ENCODE measurements at regions not wholly inside any gene's neighbourhood (a gene's known extent, or its start where the extent isn't known, plus 50 kb on each side); places are given as distances from the start of the nearest gene placed in this dataset.
"Not testable (repeated sequence)": the region's sequence is repeated elsewhere in the genome, so short reads cannot be mapped to it uniquely, and the experiment has no call there.

DNA sequence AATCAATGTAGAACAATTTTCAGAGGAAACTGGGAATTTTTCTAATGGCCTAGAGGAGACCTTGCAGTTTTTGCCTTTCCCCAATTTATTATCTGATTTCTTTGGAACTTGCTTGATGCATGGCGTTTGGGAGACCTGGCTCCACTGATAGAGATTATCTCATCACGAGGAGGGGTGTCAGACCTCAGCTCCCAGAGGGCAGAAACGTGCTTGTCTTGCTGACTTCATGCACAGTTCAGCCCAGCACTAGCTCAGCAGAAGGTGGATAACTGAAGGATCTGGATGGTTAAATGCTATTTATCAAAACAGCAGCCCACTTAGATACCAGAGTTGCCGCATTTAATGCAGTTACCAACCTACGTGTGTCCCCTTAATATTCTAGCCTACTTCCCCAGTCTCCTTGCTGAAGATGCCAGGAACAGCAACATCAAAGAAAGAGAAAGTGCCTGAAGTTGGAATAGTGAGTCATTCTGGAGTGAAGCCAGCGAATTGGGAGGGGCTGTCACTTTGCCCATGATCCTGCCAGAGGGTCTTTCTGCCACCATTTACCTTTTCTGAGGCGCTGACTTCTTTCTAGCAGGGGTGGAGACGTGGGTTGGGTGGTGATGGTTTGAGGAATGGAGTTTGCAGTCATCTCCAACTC lies 133.5 kb upstream of the CADM1 start:
- DNase-seq (ENCODE audit: low spot score), result no peak

DNA sequence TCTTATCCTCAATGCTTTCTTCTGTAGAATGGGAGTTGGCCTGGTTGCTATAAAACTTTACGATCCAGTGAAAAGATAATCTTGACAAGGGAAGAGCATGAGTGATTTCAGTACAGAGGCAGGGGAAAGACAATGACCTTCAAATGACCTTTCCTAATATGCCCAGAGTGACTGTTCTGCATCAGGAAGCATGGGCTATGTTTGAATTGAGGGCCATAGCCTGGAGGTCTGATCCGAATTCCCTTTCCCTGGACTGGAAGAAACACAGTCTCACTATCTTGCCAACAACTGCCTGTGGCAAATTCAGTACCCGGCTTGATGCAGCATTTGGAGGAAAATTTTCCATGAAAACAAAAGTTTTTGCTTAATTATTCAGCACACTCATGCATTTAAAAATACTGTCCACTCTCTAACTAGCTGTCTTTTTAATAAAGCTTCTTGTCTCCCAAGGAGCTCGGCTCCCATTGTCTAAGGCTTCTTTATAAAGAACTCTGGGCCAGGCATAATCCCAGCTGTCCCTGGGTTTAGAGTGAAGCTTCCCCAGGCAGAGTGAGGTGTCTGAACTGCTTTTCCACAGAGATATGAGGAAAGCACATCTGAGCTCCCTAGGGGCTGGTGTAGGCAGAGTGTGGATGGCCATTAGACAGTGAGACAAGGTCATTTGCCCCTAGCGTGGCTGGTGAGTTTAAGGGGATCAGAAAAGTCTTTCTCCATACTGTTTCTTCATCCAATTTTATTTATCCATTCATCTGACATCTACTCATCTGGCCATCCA lies 132.7 kb upstream of the CADM1 start:
- no peak for DNase-seq (ENCODE audit: low spot score)

DNA sequence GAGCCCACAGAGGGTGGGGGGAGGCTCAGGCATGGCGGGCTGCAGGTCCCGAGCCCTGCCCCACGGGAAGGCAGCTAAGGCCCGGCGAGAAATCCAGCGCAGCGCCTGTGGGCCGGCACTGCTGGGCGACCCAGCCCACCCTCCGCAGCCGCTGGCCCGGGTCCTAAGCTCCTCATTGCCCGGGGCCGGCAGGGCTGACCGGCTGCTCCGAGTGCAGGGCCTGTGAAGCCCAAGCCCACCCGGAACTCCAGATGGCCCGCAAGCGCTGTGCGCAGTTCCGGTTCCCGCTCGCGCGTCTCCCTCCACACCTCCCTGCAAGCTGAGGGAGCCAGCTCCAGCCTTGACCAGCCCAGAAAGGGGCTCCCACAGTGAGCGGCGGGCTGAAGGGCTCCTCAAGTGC lies 129.8 kb upstream of the CADM1 start:
- DNase-seq (ENCODE audit: low spot score), result not testable (repeated sequence)

DNA sequence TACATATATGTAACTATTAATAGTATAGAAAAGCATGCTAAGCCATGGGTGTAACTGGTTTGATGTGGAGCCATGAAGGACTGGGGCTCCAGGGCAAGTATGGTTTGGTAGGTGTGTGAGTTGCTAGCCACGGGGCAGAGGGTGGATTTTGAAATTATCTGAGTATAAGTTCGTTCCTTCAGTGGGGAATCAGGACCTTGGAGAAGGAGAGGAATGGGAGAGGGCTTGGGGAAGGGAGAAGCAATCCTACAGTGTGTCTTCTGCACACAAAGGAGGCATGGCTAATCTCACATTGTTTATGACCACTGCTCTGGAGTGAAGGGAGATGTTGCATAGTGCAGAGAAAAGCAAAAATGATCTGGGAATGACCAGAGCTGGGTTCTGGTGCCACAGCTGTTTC lies 127.8 kb upstream of the CADM1 start:
- no peak for DNase-seq (ENCODE audit: low spot score)

DNA sequence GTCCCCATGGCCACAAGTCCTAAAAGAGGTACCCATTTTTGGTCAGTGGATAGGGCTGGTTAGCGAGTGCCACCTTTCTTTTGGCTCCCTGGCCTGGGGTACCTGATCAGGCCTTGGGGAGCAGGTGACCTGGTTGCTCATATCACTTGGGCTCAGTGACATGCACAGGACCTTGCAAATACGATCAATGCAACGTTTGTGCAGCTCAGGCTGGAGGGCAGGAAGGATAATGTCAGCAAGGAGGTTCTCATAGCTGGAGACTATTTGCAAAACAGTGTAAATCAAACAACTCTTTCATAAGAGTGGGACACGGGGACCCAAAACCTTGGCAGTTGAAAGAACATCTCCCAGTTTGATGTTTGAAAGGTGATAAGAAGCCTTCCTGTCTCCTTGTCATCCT lies 127.4 kb upstream of the CADM1 start:
- DNase-seq (ENCODE audit: low spot score), result no peak

DNA sequence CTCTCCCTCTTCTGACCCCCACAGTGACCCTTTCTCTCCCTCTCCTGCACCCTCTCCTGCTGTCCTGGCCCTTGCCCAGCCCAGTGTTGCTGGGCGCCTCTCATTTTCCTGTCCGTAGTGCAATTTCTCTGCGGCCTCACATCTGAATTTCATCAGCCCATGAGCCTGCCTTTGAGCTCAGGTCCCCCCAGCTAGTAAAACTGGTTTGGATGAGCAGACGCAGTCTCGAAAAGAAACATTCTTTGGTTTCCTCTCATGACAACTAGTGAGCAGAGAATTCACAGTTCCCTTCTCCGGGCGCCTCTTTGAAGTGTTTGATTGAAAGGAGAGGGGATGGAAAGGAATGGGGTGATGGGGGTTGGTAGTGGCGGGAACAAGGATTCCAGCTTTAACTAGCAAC lies 126.0 kb upstream of the CADM1 start:
- no peak for DNase-seq (ENCODE audit: low spot score)

DNA sequence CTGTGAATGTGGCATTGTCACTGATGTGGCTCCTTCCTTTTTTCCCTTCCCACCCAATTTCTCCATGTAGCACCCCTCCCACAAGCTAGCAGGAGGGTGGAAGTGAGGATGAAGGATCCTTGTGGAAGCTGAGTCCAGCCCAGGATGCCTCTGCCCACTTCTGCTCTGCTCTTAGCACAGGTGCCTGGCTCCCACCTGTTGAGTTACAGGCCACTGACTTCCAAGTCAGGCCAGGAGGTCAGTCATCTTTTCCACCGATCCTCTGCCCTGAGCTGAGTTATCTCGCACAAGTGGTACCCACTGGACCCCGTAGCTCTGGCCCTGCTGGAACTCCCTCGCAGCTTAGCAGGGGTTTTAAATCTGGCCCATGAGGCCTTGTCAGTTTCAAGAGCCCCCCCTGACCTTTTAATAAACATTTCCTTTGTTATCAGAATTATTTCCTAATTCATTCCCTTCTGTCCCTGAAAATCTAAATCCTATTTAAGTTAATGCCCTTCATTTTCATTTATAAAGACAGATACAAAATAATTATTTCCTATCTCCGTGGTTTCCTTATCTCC lies 125.3 kb upstream of the CADM1 start:
- no peak for DNase-seq (ENCODE audit: low spot score)

DNA sequence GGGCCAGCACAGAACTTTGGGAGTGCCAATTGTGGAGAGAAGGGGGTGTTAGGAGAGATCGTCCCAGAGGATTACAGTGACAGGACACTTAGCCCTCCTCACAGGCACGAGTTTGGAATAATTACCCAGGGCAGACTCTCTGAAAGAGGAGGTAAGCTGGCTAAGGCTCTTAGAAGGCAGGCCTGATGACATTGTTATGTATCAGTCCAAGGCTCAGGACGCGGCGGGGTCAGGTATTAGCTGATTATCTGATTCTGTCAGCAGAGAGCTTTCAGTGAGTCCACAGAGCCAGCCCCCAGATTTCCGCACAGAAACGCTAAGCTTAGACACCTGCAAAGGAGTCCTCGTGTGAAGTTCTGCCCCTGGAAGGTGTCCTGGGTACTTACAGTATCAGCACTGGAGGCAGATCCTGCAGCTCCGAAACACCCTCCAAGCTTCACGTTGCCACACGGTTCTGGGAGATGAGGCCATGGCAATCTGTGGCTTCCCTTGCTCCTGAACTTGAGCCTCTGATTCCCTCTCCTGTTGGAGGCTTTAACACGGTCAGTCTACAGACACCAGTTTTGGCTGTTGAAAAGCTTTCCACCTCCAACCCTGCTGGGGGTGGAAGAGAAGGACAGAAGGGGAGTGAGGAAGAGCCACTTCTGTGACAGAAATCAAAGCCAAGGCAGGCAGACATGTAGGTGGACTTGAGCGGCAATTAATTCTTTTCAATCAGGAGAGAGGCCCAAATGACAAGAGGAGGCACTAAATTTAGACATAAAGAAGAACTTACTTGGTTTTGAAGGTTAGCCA lies 123.6 kb upstream of the CADM1 start:
- DNase-seq (ENCODE audit: low spot score), result no peak

DNA sequence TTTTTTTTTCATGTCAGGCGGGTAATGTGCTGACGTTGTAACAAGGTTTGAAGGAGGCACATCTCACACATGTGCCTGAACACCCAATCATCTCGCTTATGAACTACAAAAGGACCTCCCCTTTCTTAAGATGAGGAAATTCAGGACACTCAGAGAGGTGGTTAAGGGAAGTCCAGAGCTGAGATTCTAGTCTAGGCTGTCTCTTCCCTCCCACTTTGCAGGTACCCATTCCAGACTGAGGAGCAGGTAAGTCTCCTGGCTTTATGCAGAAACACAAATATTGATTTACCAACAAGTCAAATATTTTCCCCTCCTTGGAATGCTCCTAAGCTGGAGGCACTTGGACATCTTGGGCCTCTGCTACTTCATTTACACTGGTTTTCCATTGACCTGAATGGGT lies 122.9 kb upstream of the CADM1 start:
- DNase-seq (ENCODE audit: low spot score), result no peak

DNA sequence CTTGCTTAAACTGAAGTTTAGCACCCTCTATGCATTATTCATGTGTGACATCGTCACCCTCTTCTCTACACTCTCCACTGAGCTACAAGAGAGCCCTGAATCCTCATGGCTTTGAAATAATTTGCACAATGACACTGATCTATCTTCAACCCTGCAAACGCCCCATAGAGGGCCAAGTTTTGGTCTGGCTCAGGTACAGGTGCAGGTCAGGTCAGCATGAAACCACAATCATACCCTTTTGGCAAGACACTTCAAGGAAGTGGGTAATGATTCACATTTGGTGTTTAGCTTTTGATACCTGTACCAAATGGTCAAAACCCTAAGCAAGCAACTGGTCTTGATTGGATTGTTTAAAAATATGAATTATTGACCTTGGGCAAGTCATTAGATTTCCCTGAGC lies 122.2 kb upstream of the CADM1 start:
- peak; percentile 4 for DNase-seq (ENCODE audit: low spot score)

DNA sequence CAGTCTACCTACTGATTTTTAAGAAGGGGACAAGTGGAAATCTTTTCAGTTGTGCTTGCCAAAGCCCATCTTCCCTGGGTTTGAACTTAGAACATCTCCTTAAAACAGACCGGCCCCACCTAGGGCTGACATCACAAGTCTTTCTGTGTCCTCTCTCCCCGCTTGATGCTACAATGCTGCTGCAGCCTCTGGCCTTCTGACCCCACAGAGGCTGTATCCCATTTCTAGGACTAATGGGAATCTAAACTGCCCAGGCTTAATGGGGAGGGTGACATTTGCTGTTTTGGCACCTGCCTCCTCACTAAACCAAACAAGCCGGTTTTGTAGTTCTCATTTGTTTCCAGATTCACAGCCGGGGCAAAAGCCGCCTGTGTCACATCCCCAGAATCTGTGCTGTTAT lies 121.3 kb upstream of the CADM1 start:
- no peak for DNase-seq (ENCODE audit: low spot score)

DNA sequence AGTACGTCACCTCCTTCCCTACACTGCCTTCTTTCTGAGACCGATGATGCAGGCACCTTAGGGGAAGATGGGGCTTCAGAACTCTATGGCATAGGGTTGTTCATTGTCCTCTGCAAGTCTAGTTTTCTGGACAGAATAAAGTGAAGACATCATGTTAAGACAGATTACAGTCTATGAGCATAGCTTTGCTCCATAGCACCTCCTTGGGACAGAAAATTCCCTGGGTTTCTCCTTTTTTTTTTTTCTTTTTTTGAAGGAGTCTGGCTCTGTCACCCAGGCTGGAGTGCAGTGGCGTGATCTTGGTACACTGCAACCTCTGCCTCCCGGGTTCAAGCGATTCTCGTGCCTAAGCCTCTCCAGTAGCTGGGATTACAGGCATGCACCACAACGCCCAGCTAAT lies 119.8 kb upstream of the CADM1 start:
- no peak for DNase-seq (ENCODE audit: low spot score)

DNA sequence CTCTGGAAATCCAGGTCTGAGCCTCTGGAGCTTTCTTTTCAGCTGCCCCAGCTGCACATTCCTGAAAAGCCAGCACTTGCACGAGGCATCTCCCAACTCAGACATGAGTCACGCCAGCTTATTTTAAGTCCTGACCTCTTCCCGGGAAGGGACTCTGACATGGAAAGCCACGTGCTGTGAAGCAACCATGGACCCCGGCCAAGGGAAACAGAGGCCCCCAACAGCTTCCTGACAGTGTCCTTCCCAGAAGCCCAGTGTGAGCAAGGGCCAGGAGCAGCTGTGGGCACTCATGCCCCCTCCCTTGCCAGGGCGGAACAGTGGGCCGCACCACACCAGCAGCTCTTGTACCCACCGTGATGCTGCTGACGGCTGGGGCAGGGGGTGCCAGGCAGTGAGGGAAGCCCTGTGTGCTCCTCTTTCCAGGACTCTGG lies 118.8 kb upstream of the CADM1 start:
- DNase-seq (ENCODE audit: low spot score), result peak; percentile 74

DNA sequence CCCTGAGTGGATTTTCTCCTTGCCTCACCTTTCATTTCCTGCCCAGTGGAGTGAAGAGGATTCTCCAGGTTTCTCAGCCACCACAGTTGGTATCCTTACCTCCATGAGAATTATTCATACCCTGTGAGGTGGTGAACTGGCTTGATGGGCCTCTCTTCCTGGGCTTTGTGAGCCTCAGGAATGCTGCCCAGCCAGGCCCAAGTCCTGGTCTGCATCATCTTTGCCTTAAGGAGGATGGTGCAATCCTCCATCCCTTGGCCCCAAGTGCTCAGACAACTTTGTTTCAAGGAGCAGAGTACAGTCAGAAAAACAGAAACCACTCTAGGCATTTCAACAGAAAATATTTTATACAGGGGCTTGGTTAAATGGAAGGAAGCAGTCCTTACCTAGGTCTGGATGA lies 114.2 kb upstream of the CADM1 start:
- DNase-seq (ENCODE audit: low spot score), result no peak

DNA sequence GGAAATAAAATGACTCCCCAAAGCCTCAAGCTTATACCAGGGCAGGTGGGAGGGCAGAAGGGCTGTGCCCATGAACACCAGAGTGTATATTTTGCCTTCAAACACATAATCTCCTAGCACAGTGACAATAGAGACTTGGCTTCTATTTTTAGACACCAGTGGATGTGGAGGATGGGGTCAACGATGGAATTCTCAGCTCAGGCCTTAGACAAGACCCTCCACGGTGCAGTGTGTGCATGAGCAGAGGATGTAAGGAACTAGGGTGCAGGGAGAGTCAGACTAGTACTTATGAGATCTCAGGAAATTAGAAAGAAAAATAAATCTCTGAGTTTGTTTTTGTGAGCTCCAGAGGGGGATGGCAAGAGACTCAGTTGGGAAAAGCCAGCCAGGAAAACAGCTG lies 113.6 kb upstream of the CADM1 start:
- no peak for DNase-seq (ENCODE audit: low spot score)

DNA sequence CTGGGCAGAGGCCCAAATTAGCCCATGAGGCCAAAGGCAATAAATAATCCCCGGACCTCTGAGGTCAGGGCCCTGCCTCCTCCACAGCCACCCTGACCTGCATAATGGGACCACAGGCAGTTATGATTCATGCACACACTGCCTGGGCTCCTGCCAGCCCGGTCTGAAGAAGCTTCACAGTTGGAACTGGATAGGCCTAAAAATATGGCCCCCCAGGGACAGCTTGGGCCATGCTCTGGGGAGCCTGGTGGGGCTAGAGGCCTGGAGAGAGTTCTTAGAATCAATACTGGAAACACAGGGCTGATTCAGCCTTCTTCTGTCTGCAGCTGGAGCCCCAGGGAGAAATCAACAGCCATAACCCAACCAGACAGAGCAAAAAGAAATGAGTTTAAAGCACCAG lies 112.8 kb upstream of the CADM1 start:
- peak; percentile 78 for DNase-seq (ENCODE audit: low spot score)

DNA sequence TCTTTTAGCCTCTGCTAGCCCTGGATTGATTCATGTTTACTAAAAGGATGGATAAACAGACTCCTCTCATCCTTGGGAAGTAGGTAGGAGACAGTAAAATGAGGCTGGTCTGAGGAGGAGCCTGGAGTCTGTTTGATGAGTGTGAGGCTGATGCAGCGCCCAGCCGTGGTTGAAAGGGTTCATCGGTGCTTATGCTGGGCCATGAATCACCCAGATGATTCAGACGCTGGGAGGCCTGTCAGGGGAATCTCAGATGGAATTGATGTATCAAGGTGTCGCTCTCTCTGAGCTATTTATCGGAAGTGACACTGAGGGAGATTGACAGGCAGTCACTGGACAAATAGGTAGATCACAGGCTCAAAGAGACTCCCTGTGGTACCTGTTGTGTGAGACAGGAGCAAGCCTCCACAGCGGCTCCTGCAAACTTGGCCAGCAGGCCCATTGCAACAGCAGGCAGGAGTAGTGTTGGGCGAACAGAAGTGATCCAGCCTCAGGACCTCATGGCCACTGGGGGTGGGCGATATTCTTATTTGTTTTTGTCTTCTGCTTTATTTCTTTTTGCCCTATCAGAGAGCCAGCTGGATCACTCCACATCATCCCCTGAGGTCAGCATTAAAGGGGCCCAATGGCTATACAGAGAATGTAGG lies 109.9 kb upstream of the CADM1 start:
- DNase-seq (ENCODE audit: low spot score), result peak; percentile 47

DNA sequence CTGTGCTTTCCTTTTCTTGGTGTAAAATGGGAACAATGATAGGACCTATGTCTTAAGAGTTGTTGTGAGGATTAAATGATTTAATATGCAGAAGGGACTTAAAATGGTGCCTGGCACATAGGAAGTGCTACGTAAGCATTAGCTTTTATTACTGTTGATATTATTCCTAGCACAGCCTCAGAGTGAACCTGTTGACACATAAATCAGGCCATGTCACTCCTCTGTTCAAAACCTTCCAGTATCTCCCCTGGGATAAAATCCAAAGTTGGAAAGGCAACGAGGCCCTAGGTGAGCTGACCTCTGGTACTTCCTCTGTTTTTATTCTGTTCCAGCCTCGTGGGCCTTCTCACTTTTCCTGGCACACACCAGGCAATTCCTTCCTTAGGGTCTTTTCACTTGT lies 108.8 kb upstream of the CADM1 start:
- no peak for DNase-seq (ENCODE audit: low spot score)

DNA sequence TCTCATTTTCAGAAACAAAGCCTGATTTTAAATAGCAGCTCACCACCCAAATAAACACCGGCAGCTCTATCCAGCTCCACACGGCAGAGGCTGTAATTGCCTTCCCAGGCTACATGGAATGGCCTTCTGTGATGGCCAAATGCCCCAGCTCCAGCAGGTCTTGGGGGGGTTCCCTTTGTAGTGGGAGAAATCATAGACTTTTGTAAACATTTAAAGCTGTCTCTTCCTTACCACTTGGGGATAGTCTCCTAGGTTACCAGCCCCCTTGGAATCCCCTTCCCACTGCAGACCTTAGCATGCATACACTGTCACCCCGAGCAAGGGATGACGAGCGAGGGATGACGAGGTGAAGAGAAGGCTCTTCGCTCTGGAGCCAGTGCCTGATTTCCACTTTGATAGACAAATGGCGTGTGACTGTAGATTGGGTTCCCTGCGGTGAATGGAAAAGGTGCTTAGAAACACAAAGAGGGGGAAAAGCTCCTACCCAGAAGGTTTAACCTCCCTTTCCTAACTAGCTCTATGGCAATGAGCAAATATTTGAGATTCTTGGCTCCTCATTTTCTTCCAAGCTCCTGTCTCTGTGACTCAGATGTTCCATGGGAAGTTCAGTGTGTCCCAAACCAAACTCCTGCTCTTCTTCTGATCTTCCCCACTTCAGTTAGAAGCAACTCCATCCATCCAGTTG lies 108.0 kb upstream of the CADM1 start:
- DNase-seq (ENCODE audit: low spot score), result no peak

DNA sequence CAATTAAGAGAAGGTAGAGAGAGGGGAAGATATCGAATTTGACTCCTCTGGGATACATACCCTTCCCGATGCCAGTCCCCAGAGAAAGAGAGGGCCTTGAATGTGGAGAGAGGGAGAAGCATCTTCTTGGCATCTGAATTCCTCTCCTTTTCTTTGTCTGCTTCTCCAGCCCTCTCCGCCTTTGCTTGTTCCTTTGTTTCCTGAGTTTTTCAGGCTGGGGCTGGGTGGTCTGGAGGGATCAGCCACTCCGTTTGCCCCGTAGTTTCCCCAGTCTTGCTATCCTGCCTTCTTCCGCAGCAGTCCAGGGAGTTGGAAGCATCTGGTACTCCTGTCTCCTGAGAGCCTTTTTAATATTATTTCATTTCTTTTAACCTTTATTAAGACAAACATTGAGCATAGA lies 107.1 kb upstream of the CADM1 start:
- no peak for DNase-seq (ENCODE audit: low spot score)

DNA sequence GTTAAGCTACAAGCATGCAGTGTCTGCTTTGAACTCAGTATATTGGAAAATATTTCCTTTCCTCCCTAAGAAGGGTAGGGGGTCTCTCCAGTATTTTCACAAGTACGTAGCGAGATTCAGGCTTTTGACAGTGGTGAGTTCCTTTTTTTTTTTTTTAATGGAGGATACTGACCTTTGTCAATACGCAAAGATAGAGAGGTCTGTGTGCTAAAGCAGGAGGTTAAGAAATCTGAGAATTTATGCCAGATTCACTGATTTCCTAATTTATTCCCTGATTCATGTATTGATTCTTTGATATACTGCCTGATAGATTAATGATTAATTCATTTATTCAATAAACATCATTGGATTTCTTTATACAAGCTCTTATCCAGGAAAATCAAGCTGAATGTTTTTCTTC lies 106.7 kb upstream of the CADM1 start:
- DNase-seq (ENCODE audit: low spot score), result no peak
